HG03520 (cell line): ENCODE measurements at regions not wholly inside any gene's neighbourhood (a gene's known extent, or its start where the extent isn't known, plus 50 kb on each side); places are given as distances from the start of the nearest gene placed in this dataset.
A peak's percentile ranks its signal among the peaks of the same experiment; 100 is the strongest.

ENCODE experiments used
- ATAC-seq: cut with Tn5 transposase; IDR thresholded peaks from one replicate; pipeline ENCODE4 v1.9.1; 2021; ENCODE audit warnings: mild to moderate bottlenecking, moderate library complexity; ENCODE audit not compliant: unreplicated experiment

- ATAC-seq, result no peak
These were observed 221.9 kb downstream of the LRRN1 start for GRCh38 chr3:4021162-4021561.

- no peak for ATAC-seq
These were observed 229.9 kb downstream of the LRRN1 start for GRCh38 chr3:4029135-4029534.

GRCh38 chr3:4030624-4031023 is 231.4 kb downstream of the LRRN1 start:
- ATAC-seq, result no peak

GRCh38 chr3:4033296-4033695 is 234.1 kb downstream of the LRRN1 start:
- no peak for ATAC-seq

GRCh38 chr3:4036046-4036445 is 236.8 kb downstream of the LRRN1 start:
- ATAC-seq, result no peak

GRCh38 chr3:4038351-4038750 is 239.1 kb downstream of the LRRN1 start:
- no peak for ATAC-seq

- ATAC-seq, result no peak
These were observed 242.8 kb downstream of the LRRN1 start for GRCh38 chr3:4042070-4042469.

- ATAC-seq, result no peak
These were observed 243.6 kb downstream of the LRRN1 start for GRCh38 chr3:4042869-4043268.

GRCh38 chr3:4043867-4044575 is 244.8 kb downstream of the LRRN1 start:
- ATAC-seq, result no peak

GRCh38 chr3:4044619-4045018 is 245.4 kb downstream of the LRRN1 start:
- no peak for ATAC-seq

GRCh38 chr3:4045756-4046155 is 246.5 kb downstream of the LRRN1 start:
- ATAC-seq, result no peak

- no peak for ATAC-seq
These were observed 248.1 kb downstream of the LRRN1 start for GRCh38 chr3:4047366-4047765.

- ATAC-seq, result no peak
These were observed 250.5 kb upstream of the SETMAR start for GRCh38 chr3:4052706-4053105.

- ATAC-seq, result no peak
These were observed 249.2 kb upstream of the SETMAR start for GRCh38 chr3:4053975-4054374.

GRCh38 chr3:4060064-4060463 is 243.1 kb upstream of the SETMAR start:
- ATAC-seq, result no peak

- ATAC-seq, result no peak
These were observed 242.6 kb upstream of the SETMAR start for GRCh38 chr3:4060603-4061002.

- ATAC-seq, result no peak
These were observed 242.0 kb upstream of the SETMAR start for GRCh38 chr3:4061195-4061594.

- no peak for ATAC-seq
These were observed 241.3 kb upstream of the SETMAR start for GRCh38 chr3:4061783-4062360.

- ATAC-seq, result no peak
These were observed 240.5 kb upstream of the SETMAR start for GRCh38 chr3:4062621-4063020.

- no peak for ATAC-seq
These were observed 239.1 kb upstream of the SETMAR start for GRCh38 chr3:4063916-4064574.

- ATAC-seq, result peak; percentile 38
These were observed 238.1 kb upstream of the SETMAR start for GRCh38 chr3:4065085-4065484.

- no peak for ATAC-seq
These were observed 237.6 kb upstream of the SETMAR start for GRCh38 chr3:4065554-4065953.
